Embryonic facial prominence (tissue), 1 donor: ENCODE measurements at regions not wholly inside any gene's neighbourhood (a gene's known extent, or its start where the extent isn't known, plus 50 kb on each side); places are given as distances from the start of the nearest gene placed in this dataset.
"Not testable (repeated sequence)": the region's sequence is repeated elsewhere in the genome, so short reads cannot be mapped to it uniquely, and the experiment has no call there.

Experiments
- DNase-seq: peaks from one replicate; pipeline ENCODE4 v3.0.0-alpha.2; 2016; ENCODE audit errors: extremely low spot score

- no peak for DNase-seq
Observed at GRCh38 chr2:125701070-125701469, 954.9 kb upstream of the GYPC start.

- DNase-seq = no peak
Observed at GRCh38 chr2:125707611-125708010, 948.3 kb upstream of the GYPC start.

- peak; percentile 3 for DNase-seq
Observed at GRCh38 chr2:125710561-125710960, 945.4 kb upstream of the GYPC start.

GRCh38 chr2:125711075-125711474 is 944.9 kb upstream of the GYPC start:
- DNase-seq = peak; percentile 5

- DNase-seq = no peak
Observed at GRCh38 chr2:125713533-125713932, 942.4 kb upstream of the GYPC start.

- DNase-seq = no peak
Observed at GRCh38 chr2:125721072-125721721, 934.8 kb upstream of the GYPC start.

- no peak for DNase-seq
Observed at GRCh38 chr2:125730921-125731320, 925.0 kb upstream of the GYPC start.

- no peak for DNase-seq
Observed at GRCh38 chr2:125736306-125736705, 919.7 kb upstream of the GYPC start.

- DNase-seq = no peak
Observed at GRCh38 chr2:125745514-125745913, 910.4 kb upstream of the GYPC start.

GRCh38 chr2:125746321-125747164 is 909.4 kb upstream of the GYPC start:
- no peak for DNase-seq

- DNase-seq = no peak
Observed at GRCh38 chr2:125747165-125747425, 908.9 kb upstream of the GYPC start.

- DNase-seq = no peak
Observed at GRCh38 chr2:125756431-125756830, 899.5 kb upstream of the GYPC start.

- DNase-seq = no peak
Observed at GRCh38 chr2:125796784-125797183, 859.2 kb upstream of the GYPC start.

- DNase-seq = no peak
Observed at GRCh38 chr2:125797192-125797591, 858.8 kb upstream of the GYPC start.

- no peak for DNase-seq
Observed at GRCh38 chr2:125822746-125823145, 833.2 kb upstream of the GYPC start.

- not testable (repeated sequence) for DNase-seq
Observed at GRCh38 chr2:125825781-125826180, 830.2 kb upstream of the GYPC start.

GRCh38 chr2:125837128-125837527 is 818.8 kb upstream of the GYPC start:
- DNase-seq = no peak

GRCh38 chr2:125837611-125838010 is 818.3 kb upstream of the GYPC start:
- no peak for DNase-seq

GRCh38 chr2:125839945-125840344 is 816.0 kb upstream of the GYPC start:
- no peak for DNase-seq

- no peak for DNase-seq
Observed at GRCh38 chr2:125842041-125842440, 813.9 kb upstream of the GYPC start.

- DNase-seq = no peak
Observed at GRCh38 chr2:125850541-125850940, 805.4 kb upstream of the GYPC start.

- no peak for DNase-seq
Observed at GRCh38 chr2:125852364-125852763, 803.6 kb upstream of the GYPC start.

- DNase-seq = no peak
Observed at GRCh38 chr2:125853626-125854025, 802.3 kb upstream of the GYPC start.

- no peak for DNase-seq
Observed at GRCh38 chr2:125855204-125855603, 800.8 kb upstream of the GYPC start.
